SH-SY5Y (cell line): ENCODE measurements at regions not wholly inside any gene's neighbourhood (a gene's known extent, or its start where the extent isn't known, plus 50 kb on each side); places are given as distances from the start of the nearest gene placed in this dataset.

Experiments
- GATA2 ChIP-seq: IDR thresholded peaks from 2 replicates; pipeline ENCODE4 v1.6.1; 2011; ENCODE audit warnings: mild to moderate bottlenecking, low read depth, low read length
- GATA3 ChIP-seq: IDR thresholded peaks from 2 replicates; pipeline ENCODE4 v1.6.1; 2011; ENCODE audit warnings: low read depth, mild to moderate bottlenecking, low read length, moderate library complexity

GRCh38 chr17:22090263-22090935, 398.1 kb downstream of the KCNJ18 start:
- no peak for TF ChIP-seq GATA3
- TF ChIP-seq GATA2 = no peak

GRCh38 chr17:22102177-22102576, 409.9 kb downstream of the KCNJ18 start:
- TF ChIP-seq GATA3 (no peak), GATA2 (no peak)

- TF ChIP-seq GATA2 = no peak
- no peak for TF ChIP-seq GATA3
Measured at GRCh38 chr17:22123536-22124281, 431.4 kb downstream of the KCNJ18 start.

GRCh38 chr17:22128171-22128570, 435.8 kb downstream of the KCNJ18 start:
- TF ChIP-seq GATA3 = no peak
- TF ChIP-seq GATA2 = no peak

GRCh38 chr17:22128723-22129122, 436.4 kb downstream of the KCNJ18 start:
- TF ChIP-seq GATA3 (no peak), GATA2 (no peak)

- TF ChIP-seq GATA3 = no peak
- TF ChIP-seq GATA2 = no peak
Measured at GRCh38 chr17:22131740-22132139, 439.4 kb downstream of the KCNJ18 start.

- TF ChIP-seq GATA2 (no peak), GATA3 (no peak)
Measured at GRCh38 chr17:22138861-22139469, 446.6 kb downstream of the KCNJ18 start.

- no peak for TF ChIP-seq GATA3
- no peak for TF ChIP-seq GATA2
Measured at GRCh38 chr17:22142091-22142490, 449.8 kb downstream of the KCNJ18 start.

GRCh38 chr17:22145605-22146178, 453.4 kb downstream of the KCNJ18 start:
- TF ChIP-seq GATA2 (no peak), GATA3 (no peak)

GRCh38 chr17:22158364-22158763, 466.0 kb downstream of the KCNJ18 start:
- TF ChIP-seq GATA3 = no peak
- no peak for TF ChIP-seq GATA2

GRCh38 chr17:22161376-22161775, 469.1 kb downstream of the KCNJ18 start:
- TF ChIP-seq GATA2 (no peak), GATA3 (no peak)

GRCh38 chr17:22171631-22172030, 479.3 kb downstream of the KCNJ18 start:
- TF ChIP-seq GATA2 = no peak
- TF ChIP-seq GATA3 = no peak

- no peak for TF ChIP-seq GATA2
Measured at GRCh38 chr17:22193113-22193512, 500.8 kb downstream of the KCNJ18 start.

- TF ChIP-seq GATA3 (no peak), GATA2 (no peak)
Measured at GRCh38 chr17:22202702-22203101, 510.4 kb downstream of the KCNJ18 start.
